ENCODE measurements at regions not wholly inside any gene's neighbourhood (a gene's known extent, or its start where the extent isn't known, plus 50 kb on each side); places are given as distances from the start of the nearest gene placed in this dataset.

DNA sequence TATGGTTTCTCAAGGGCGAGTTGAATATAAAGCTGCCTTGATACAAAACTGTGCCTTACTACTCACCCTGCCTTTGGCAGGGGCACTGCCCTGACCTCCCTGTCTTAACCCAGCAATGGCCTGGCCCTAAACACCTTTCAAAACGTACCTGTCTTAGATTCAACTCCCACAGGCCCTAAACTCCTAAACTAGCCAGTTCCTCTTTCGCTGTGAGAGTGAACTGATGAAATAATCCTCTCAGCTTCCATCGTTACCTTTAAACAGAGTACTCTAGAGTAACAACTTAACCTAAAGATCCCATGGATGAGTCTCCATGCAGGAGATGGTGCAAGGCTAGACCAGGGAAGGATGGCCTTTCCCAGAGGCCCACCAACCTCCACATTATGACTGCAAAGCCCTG is 133.0 kb upstream of the THBS1 start:
- H3K79me2 ChIP-seq (ENCODE audit: insufficient read depth), result no peaks in the 10 kb centered on the region
- no peak overlapping the region for H3K4me3 ChIP-seq
- H3K4me1 ChIP-seq (ENCODE audit: insufficient read depth), result peaks cover 4% of the 10 kb centered on the region; the same call in 1 of the 2 replicates
- no peaks in the 10 kb centered on the region for H3K27me3 ChIP-seq (replicated peaks; ENCODE audit: insufficient read depth)
- no peak for DNase-seq
- H4K20me1 ChIP-seq (ENCODE audit: insufficient read depth), result no peaks in the 10 kb centered on the region
- H3K4me2 ChIP-seq (ENCODE audit: unreplicated experiment), result no peak overlapping the region
- no peaks in the 10 kb centered on the region for H3K36me3 ChIP-seq (ENCODE audit: low read depth)
- no peak overlapping the region for H2AFZ ChIP-seq
- no peaks in the 10 kb centered on the region for H3F3A ChIP-seq (ENCODE audit: insufficient read depth)
- H3K9me3 ChIP-seq (ENCODE audit: low read depth), result no peaks in the 10 kb centered on the region
- WGBS, 2 experiments (ENCODE audit: low coverage in 1 of 2, low lambda C conversion rate in 2 of 2, missing lambda C conversion rate in 2 of 2), result 83 to 90% methylated on average over 4 of the region's 4 CpGs
- in situ Hi-C loops (cut with MboI), result no loop called here
- no peak overlapping the region for H3K27ac ChIP-seq
- no peaks in the 10 kb centered on the region; the same call in 1 of the 2 replicates for H3K9me2 ChIP-seq (ENCODE audit: insufficient read depth)
- TF ChIP-seq EZH2 (IDR thresholded peaks at IDR 0.05; ENCODE audit: insufficient read depth, poor library complexity, severe bottlenecking) (no peak), EZH2phosphoT487 (IDR thresholded peaks at IDR 0.05; ENCODE audit: insufficient read depth, low read depth) (no peak)
- H3K9ac ChIP-seq, result no peak overlapping the region

DNA sequence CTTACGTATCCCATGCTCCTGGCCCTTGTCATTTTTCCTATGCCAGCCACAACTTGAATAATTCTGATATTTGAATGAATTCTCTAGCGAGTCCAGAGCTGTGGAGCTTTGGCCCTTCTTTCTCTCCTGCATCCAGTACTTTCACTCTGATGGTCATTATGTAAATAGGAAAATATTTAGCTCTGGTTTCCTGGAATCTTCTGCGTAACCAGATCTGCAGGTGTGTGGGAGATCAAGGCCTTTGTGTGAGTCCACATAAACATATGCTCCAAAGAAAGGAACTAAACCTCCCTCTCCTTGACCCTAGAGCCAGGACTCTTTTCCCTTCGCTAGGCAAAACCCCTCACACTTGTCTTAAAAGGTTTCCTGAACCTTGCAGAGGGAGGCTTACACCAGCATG is 132.5 kb upstream of the THBS1 start:
- H3K4me1 ChIP-seq (ENCODE audit: insufficient read depth), result no peaks in the 10 kb centered on the region
- no peaks in the 10 kb centered on the region; the same call in 1 of the 2 replicates for H3K9me2 ChIP-seq (ENCODE audit: insufficient read depth)
- H3K9ac ChIP-seq, result no peak overlapping the region
- no peaks in the 10 kb centered on the region for H4K20me1 ChIP-seq (ENCODE audit: insufficient read depth)
- in situ Hi-C loops (cut with MboI), result no loop called here
- no peaks in the 10 kb centered on the region for H3K36me3 ChIP-seq (ENCODE audit: low read depth)
- H3K9me3 ChIP-seq (ENCODE audit: low read depth), result no peaks in the 10 kb centered on the region
- WGBS, 2 experiments (ENCODE audit: low coverage in 1 of 2, low lambda C conversion rate in 2 of 2, missing lambda C conversion rate in 2 of 2), result 88 to 91% methylated on average over 4 of the region's 4 CpGs
- H3K27ac ChIP-seq, result no peak overlapping the region
- DNase-seq, result no peak
- TF ChIP-seq EZH2 (IDR thresholded peaks at IDR 0.05; ENCODE audit: insufficient read depth, poor library complexity, severe bottlenecking) (no peak), EZH2phosphoT487 (IDR thresholded peaks at IDR 0.05; ENCODE audit: insufficient read depth, low read depth) (no peak)
- H3K79me2 ChIP-seq (ENCODE audit: insufficient read depth), result no peaks in the 10 kb centered on the region
- no peak overlapping the region for H3K4me3 ChIP-seq
- no peaks in the 10 kb centered on the region for H3F3A ChIP-seq (ENCODE audit: insufficient read depth)
- H3K4me2 ChIP-seq (ENCODE audit: unreplicated experiment), result no peak overlapping the region
- H3K27me3 ChIP-seq (replicated peaks; ENCODE audit: insufficient read depth), result no peaks in the 10 kb centered on the region
- H2AFZ ChIP-seq, result no peak overlapping the region

- no peaks in the 10 kb centered on the region for H3K79me2 ChIP-seq (ENCODE audit: insufficient read depth)
- in situ Hi-C loops (cut with MboI), result no loop called here
- no peak overlapping the region for H2AFZ ChIP-seq
- H3K27me3 ChIP-seq (replicated peaks; ENCODE audit: insufficient read depth), result no peaks in the 10 kb centered on the region
- no peak overlapping the region for H3K9ac ChIP-seq
- no peak overlapping the region for H3K4me2 ChIP-seq (ENCODE audit: unreplicated experiment)
- H3K4me3 ChIP-seq, result no peak overlapping the region
- H3K27ac ChIP-seq, result no peak overlapping the region
- no peaks in the 10 kb centered on the region; the same call in 1 of the 2 replicates for H3K9me2 ChIP-seq (ENCODE audit: insufficient read depth)
- DNase-seq, result no peak
- peaks cover 20% of the 10 kb centered on the region for H3F3A ChIP-seq (ENCODE audit: insufficient read depth)
- TF ChIP-seq EZH2 (IDR thresholded peaks at IDR 0.05; ENCODE audit: insufficient read depth, poor library complexity, severe bottlenecking) (no peak), EZH2phosphoT487 (IDR thresholded peaks at IDR 0.05; ENCODE audit: insufficient read depth, low read depth) (no peak)
- H3K4me1 ChIP-seq (ENCODE audit: insufficient read depth), result peaks cover 21% of the 10 kb centered on the region
- H3K9me3 ChIP-seq (ENCODE audit: low read depth), result no peaks in the 10 kb centered on the region
- 55 to 67% methylated on average over 1 of the region's 1 CpG for WGBS, 2 experiments (ENCODE audit: low coverage in 1 of 2, low lambda C conversion rate in 2 of 2, missing lambda C conversion rate in 2 of 2)
- H3K36me3 ChIP-seq (ENCODE audit: low read depth), result no peaks in the 10 kb centered on the region
- H4K20me1 ChIP-seq (ENCODE audit: insufficient read depth), result no peaks in the 10 kb centered on the region
Measured at GRCh38 chr15:39451121-39451688, 129.7 kb upstream of the THBS1 start.

GRCh38 chr15:39451871-39452270 is 129.0 kb upstream of the THBS1 start:
- no peak for DNase-seq
- H3K9me3 ChIP-seq (ENCODE audit: low read depth), result no peaks in the 10 kb centered on the region
- TF ChIP-seq EZH2 (IDR thresholded peaks at IDR 0.05; ENCODE audit: insufficient read depth, poor library complexity, severe bottlenecking), result no peak
- no peaks in the 10 kb centered on the region; the same call in 1 of the 2 replicates for H3K9me2 ChIP-seq (ENCODE audit: insufficient read depth)
- H3K79me2 ChIP-seq (ENCODE audit: insufficient read depth), result no peaks in the 10 kb centered on the region
- H3K4me3 ChIP-seq, result no peak overlapping the region
- no peaks in the 10 kb centered on the region for H3K27me3 ChIP-seq (replicated peaks; ENCODE audit: insufficient read depth)
- WGBS, 2 experiments (ENCODE audit: low coverage in 1 of 2, low lambda C conversion rate in 2 of 2, missing lambda C conversion rate in 2 of 2), result 38 to 39% methylated on average over 7 of the region's 7 CpGs
- no peak overlapping the region for H3K4me2 ChIP-seq (ENCODE audit: unreplicated experiment)
- H3F3A ChIP-seq (ENCODE audit: insufficient read depth), result peaks cover 20% of the 10 kb centered on the region
- no peak overlapping the region for H3K9ac ChIP-seq
- H2AFZ ChIP-seq, result no peak overlapping the region
- no peaks in the 10 kb centered on the region for H3K36me3 ChIP-seq (ENCODE audit: low read depth)
- no peaks in the 10 kb centered on the region for H4K20me1 ChIP-seq (ENCODE audit: insufficient read depth)
- H3K27ac ChIP-seq, result no peak overlapping the region
- peaks cover 22% of the 10 kb centered on the region for H3K4me1 ChIP-seq (ENCODE audit: insufficient read depth)
- in situ Hi-C loops (cut with MboI), result no loop called here

DNA sequence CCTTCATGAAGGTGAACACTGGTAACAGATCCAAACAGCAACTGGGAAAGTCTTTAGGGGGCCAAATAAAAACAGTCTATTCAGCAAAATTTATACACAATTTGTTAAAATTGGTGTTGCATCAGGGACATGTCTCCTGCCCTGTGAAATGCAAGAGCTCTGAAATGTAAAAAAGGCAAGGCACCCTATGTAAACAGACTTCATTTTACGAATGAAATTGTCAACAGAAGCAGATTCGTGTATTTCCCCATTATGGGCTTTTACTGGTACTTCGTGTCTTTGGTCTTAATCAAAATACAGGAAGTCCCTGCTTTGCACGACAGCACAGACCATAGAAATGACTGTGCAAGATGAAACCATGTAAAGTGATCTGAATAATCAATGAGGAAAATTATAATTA is 127.3 kb upstream of the THBS1 start:
- no peaks in the 10 kb centered on the region; the same call in 1 of the 2 replicates for H3K9me2 ChIP-seq (ENCODE audit: insufficient read depth)
- H3K4me3 ChIP-seq, result no peak overlapping the region
- H3F3A ChIP-seq (ENCODE audit: insufficient read depth), result peaks cover 20% of the 10 kb centered on the region
- no peaks in the 10 kb centered on the region for H3K27me3 ChIP-seq (replicated peaks; ENCODE audit: insufficient read depth)
- in situ Hi-C loops (cut with MboI), result no loop called here
- no peak for DNase-seq
- TF ChIP-seq EZH2 (IDR thresholded peaks at IDR 0.05; ENCODE audit: insufficient read depth, poor library complexity, severe bottlenecking), result no peak
- TF ChIP-seq EZH2phosphoT487 (IDR thresholded peaks at IDR 0.05; ENCODE audit: insufficient read depth, low read depth), result no peak
- H3K4me1 ChIP-seq (ENCODE audit: insufficient read depth), result peaks cover 22% of the 10 kb centered on the region
- no peak overlapping the region for H3K9ac ChIP-seq
- WGBS, 2 experiments (ENCODE audit: low coverage in 1 of 2, low lambda C conversion rate in 2 of 2, missing lambda C conversion rate in 2 of 2), result 86 to 93% methylated on average over 4 of the region's 4 CpGs
- H3K27ac ChIP-seq, result peak overlapping the region; percentile 65; the same call in 1 of the 2 replicates
- no peak overlapping the region for H3K4me2 ChIP-seq (ENCODE audit: unreplicated experiment)
- H3K79me2 ChIP-seq (ENCODE audit: insufficient read depth), result no peaks in the 10 kb centered on the region
- no peaks in the 10 kb centered on the region for H4K20me1 ChIP-seq (ENCODE audit: insufficient read depth)
- H3K36me3 ChIP-seq (ENCODE audit: low read depth), result no peaks in the 10 kb centered on the region
- H3K9me3 ChIP-seq (ENCODE audit: low read depth), result no peaks in the 10 kb centered on the region
- H2AFZ ChIP-seq, result no peak overlapping the region
